C4-2B (cell line): ENCODE measurements at regions not wholly inside any gene's neighbourhood (a gene's known extent, or its start where the extent isn't known, plus 50 kb on each side); places are given as distances from the start of the nearest gene placed in this dataset.

Experiments
- H3K27ac ChIP-seq: fragments of 450-650 bp; 2 replicates; pipeline ENCODE4 v1.5.1; 2017
- ZFX ChIP-seq: fragments of 450-650 bp; IDR thresholded peaks from 2 replicates; pipeline ENCODE4 v1.6.1; 2017
- TF ChIP-seq, protein P1 (sequence below): fragments of 450-650 bp; conservative IDR thresholded peaks from 2 replicates; pipeline ENCODE4 v1.5.1; 2017; ENCODE audit warnings: mild to moderate bottlenecking

DNA sequence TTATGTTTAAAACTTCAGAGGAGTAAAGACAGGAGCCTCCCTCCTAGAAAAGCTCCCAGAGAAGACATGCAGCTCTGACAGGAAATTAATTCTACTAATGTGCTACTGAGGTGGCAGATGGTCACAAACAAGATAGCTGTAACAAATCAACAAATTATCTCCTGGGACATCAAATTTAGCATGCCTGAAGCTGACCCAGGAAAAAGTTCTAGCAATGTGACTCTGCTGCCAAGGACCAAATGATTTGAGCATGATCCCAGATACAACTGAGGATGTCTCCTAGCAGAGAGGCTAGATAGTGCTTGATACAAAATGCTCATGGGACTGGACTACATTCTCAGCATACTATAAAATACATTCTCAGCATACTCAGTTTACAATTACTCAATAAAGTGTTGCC lies 413.5 kb upstream of the SMC2 start:
- TF ChIP-seq ZFX, result no peak
- TF ChIP-seq, protein P1, sequence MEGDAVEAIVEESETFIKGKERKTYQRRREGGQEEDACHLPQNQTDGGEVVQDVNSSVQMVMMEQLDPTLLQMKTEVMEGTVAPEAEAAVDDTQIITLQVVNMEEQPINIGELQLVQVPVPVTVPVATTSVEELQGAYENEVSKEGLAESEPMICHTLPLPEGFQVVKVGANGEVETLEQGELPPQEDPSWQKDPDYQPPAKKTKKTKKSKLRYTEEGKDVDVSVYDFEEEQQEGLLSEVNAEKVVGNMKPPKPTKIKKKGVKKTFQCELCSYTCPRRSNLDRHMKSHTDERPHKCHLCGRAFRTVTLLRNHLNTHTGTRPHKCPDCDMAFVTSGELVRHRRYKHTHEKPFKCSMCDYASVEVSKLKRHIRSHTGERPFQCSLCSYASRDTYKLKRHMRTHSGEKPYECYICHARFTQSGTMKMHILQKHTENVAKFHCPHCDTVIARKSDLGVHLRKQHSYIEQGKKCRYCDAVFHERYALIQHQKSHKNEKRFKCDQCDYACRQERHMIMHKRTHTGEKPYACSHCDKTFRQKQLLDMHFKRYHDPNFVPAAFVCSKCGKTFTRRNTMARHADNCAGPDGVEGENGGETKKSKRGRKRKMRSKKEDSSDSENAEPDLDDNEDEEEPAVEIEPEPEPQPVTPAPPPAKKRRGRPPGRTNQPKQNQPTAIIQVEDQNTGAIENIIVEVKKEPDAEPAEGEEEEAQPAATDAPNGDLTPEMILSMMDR, result no peak

DNA sequence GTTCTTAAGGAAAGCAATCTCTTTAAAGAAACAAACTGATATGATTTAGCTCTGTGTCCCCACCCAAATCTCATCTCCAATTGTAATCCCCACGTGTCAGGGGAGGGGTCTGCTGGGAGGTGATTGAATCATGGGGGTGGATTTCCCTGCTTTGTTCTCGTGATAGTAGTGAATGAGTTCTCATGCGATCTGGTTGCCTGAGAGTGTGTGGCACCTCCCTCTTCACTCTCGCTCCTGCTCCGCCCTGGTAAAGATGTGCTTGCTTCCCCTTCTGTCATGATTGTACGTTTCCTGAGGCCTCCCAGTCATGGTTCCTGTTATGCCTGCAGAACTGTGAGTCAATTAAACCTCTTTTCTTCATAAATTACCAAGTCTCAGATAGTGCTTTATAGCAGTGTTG lies 412.7 kb upstream of the SMC2 start:
- TF ChIP-seq, protein P1, result no peak
- TF ChIP-seq ZFX, result no peak
- H3K27ac ChIP-seq, result no peak overlapping the region

More for the DNA sequence above, 413.5 kb upstream of the SMC2 start:
- no peak overlapping the region for H3K27ac ChIP-seq

DNA sequence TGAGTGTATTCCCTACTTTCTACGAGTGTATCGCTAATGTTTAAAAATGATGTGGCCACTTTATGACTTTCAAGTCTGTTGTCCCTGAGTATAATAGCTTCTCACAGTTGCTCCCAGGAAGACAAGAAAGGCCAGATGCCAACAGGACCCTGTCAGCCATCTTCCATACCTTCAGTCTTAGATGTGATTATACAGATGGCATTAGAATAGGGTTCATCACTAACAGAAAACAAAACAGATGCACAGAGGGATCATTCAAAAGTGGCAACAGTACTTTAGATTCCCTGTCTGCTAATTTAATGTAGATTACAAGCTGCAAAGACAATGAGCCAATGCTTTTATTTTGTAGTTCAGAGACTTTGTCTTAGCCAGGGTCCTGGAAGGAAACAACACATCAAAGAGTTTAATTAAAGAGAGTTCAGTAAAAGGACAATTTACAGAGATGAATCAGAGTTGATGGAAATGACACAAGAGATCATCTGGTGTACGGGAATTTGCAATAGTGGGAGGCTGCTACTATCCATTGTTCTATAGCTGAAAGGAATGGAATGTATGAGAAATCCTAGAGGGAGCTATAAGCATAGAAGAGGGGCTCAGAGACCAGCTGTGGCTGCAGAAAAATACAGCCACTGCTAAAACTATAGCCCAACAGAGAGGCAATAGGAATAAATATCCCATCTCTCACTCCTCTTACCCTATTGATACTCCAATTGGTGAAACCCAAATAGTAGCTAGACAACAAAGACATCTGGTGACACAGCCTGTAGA lies 393.7 kb upstream of the SMC2 start:
- no peak for TF ChIP-seq ZFX
- TF ChIP-seq, protein P1, result no peak
- no peak overlapping the region for H3K27ac ChIP-seq

DNA sequence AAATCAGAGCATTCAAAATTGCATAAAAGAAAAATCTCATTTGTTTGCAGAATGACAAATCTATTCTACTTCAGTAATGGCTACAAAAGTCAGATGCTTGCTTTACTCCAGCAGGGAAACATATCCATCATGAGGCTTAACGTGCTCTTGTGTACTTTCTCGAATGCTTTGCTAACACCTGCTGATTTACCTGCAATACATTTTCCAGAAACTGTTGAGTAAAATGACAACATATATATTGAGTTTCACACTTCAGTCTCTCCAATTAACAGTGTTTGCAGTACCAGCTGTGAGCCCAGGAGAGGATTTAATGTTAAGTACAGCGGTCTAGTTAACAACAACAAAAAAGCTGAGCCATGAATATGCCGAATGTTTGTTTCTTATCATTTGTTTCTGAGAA lies 391.5 kb upstream of the SMC2 start:
- H3K27ac ChIP-seq, result no peak overlapping the region
- TF ChIP-seq, protein P1, result no peak
- TF ChIP-seq ZFX, result no peak

DNA sequence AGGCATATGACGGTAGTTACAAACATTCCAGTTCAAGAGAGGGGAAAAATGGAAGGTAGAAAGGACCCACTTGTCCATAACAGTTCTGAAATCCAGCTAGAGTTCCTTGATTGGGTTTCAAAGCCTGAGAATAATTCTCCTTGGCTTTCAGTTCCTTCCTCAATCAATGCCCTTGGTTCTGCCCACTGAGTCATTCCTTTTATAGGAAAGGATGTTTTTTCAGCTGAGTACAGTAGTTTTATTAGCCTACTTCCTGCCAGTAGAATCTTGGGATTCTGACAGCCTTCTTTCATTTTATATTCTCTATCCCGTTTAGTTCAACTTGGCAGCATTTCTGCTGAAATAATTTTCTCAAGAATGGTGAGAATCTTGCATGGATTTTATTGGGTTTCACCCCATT lies 386.9 kb upstream of the SMC2 start:
- TF ChIP-seq ZFX, result no peak
- TF ChIP-seq, protein P1, result no peak
- no peak overlapping the region for H3K27ac ChIP-seq

DNA sequence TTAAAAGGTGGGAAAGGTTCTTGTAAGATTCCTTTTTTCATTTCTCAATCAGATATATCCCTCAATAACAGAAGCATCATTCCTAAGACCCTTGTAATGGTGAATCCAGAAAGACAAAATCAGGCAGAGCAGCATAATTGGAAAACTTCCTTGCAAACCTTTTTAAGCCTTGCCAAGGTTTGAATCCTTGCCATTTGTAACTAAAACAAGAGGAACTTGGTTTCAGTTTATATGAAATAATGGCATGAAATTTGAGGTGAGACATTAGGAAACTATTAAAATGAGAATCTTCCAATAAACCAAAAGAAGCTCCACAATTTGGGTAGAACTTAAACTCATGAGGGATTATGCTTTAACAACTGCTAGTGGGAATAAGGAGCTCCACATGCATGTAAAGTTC lies 384.7 kb upstream of the SMC2 start:
- TF ChIP-seq ZFX, result no peak
- TF ChIP-seq, protein P1, result no peak
- no peak overlapping the region for H3K27ac ChIP-seq

DNA sequence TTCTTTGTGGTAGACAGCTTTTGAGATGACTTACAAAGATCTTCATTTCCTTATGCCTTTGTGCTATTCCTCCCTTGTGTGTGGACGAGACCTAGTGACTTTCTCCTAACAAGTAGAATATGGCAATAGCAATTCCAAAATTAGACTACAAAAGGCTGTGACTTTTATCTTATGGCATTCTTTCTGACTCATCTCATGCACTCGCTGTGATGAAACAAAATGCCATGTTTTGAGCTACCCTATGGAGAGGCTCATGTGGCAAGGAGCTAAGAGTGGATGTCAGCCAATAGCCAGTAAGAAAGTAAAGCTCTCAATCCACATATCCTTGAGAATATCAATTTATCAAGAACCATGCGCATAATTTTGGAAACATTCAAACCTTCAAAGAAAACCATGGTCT lies 380.5 kb upstream of the SMC2 start:
- no peak overlapping the region for H3K27ac ChIP-seq
- TF ChIP-seq, protein P1, result no peak
- TF ChIP-seq ZFX, result no peak
